Renal cortical epithelial cell (primary cell): ENCODE measurements at regions not wholly inside any gene's neighbourhood (a gene's known extent, or its start where the extent isn't known, plus 50 kb on each side); places are given as distances from the start of the nearest gene placed in this dataset.
"Not testable (repeated sequence)": the region's sequence is repeated elsewhere in the genome, so short reads cannot be mapped to it uniquely, and the experiment has no call there.

Experiments used
- DNase-seq: peaks from one replicate; pipeline ENCODE4 v3.0.0-alpha.2; 2011; ENCODE audit warnings: low read depth

DNA sequence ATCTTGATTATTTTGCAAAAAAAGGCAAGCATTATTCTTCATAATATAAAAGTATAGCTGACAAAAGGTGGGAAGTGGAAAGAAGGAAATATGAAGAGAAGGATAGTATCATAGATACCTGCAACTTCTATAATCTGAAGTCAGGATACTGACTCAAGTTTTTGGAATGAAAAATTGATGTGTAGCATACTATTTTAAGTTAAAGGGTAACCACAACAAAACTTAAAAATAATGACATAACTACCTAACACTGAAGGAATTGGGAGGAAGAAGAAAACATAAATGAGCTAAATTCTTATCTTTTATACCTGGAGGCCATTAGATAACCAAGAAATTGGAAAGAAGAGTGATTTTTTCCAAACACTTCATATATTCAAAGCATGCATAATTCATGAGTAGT is 51.8 kb upstream of the TLE1 start:
- no peak for DNase-seq

DNA sequence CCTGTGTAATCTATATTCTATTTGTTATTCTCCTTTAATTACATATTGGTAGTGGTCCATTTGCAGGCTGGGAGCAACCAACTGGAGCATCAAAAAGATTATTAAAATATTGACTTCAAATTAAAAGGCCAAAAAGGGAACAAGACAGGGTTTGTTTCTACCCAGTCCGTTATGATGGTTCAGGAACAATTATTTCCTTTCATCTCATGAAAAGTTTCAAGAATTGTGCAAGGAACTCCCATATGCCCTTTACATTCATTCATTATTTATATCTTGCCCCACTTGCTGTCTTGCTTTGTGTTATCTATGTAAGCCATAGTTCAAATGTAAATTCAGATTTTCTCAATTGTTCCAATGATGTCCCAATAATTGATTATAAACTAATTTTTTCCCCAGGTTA is 58.7 kb upstream of the TLE1 start:
- no peak for DNase-seq

DNA sequence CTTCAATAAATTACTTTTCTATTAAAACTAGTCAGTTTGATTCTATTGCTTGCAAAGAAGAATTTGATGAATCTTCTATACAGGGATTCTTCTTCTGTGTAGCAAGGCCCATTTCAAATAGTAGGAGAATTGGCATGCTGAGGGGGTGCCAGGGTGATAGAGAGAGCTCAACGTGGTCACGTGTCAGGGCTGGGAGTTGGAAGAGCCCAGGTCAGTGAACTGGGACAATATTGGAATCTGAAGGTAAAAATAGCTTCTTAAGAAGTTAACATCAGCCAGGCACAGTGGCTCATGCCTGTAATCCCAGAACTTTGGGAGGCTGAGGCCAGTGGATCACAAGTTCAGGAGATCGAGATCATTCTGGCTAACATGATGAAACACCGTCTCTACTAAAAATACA is 64.1 kb upstream of the TLE1 start:
- peak; percentile 32 for DNase-seq

DNA sequence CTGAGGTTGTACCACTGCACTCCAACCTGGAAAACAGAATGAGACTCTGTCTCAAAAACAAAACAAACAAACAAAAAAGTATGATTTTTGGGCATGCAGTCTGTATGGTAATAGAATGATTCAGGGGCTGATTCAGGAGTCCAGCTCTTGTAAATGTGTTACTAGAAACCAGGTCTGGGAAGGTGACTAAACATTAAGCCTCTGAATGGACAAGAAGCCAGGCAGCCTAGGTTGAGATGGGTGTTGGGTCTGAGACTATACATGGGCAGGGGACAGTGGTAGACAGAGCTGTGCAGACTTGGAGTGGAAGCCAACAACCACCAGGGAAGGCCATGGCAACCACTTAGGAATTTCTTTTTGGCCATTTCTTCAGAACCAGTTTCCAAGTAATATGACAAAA is 64.9 kb upstream of the TLE1 start:
- peak; percentile 93 for DNase-seq

DNA sequence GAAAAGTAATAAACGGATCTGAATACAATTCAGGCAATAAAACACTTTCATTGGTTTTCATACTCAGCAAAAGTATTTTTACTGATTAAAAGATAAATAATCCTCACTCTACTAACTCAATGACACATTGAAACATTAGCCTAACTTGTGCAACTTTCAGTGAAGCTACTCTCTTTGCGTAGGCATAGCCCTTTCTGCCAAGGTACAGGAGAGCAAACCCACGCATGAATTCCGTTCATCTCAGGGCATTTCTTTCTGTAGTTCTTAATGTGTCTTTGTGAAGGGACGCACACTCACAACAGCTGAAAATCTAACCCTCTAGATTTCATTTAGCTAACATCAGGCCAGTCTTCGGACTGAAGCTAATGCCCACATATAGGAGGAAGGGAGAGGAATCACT is 66.4 kb upstream of the TLE1 start:
- DNase-seq: no peak

DNA sequence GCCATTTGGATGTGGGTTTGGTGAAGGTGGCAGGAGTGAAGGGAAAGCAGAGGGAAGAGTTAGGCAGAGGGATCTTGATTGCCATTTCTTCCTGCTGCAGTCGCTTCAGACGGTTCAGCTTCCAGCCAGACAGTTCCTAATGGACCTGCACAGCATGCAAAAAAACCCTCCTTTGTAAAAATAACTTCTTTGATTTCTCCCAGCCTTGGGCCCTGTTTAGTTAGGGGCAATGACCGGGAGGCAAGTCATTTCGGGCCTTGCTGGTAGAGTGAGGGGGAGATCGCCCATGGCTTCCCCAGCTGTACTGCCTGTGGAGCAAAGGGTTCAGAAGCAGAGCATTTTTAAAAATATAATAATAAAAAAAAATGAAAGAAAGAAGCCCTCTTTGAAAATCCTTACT is 67.2 kb upstream of the TLE1 start:
- DNase-seq: no peak

DNA sequence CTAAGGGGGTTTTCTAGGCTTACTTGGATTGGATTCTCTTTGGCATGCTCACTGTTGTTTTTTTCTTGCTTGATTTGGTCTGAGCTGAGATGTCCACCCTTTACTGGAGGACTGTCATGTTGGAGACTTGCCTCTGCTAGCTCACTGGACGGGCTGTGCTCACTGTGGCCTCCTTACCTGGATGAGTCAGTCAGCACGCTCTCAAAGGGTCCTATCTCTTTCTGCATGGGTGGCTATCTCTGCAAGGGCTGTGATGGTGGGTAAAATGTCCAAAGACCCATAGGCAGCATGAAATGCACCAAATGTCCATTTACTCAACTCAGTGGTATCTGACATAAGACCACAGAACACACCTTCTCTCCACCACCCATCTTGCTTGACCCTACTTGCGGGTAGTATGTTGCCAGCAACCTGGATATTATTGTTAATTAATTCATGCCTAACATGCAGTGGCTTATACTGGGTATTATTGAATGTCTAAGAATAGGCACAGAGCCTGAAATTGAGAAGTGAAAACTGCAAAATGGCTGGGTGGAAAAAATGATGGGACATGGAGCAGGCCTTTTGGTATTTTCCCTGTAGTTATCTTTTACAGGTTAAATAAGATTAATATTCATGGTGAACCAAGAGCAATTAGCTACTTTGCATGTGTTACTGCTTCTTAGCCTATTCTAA is 68.9 kb upstream of the TLE1 start:
- no peak for DNase-seq

DNA sequence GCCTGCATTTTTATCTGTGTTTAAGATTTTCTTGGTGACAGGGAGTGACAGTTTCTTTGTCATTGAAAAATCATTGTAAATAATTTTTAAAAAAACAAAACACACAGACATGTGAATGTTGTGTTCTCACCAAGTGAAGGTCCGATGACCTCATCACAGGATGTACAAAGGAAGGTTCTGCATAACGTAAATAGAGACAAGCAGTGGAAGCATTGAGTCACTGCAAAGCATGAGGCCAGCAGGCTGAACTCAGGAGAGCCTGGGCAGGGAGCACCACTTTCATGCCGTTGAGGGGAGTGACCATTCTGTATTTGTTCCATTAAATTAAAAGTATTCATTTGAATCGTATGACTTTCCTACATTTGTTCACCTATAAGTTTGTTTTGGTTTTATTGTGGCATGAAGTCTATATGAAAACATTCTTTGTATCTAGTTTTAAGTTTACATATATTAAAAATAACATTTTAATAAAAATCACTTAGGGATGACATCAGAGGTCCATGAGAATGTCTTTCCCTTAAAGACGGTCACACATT is 70.4 kb upstream of the TLE1 start:
- peak; percentile 85 for DNase-seq

DNA sequence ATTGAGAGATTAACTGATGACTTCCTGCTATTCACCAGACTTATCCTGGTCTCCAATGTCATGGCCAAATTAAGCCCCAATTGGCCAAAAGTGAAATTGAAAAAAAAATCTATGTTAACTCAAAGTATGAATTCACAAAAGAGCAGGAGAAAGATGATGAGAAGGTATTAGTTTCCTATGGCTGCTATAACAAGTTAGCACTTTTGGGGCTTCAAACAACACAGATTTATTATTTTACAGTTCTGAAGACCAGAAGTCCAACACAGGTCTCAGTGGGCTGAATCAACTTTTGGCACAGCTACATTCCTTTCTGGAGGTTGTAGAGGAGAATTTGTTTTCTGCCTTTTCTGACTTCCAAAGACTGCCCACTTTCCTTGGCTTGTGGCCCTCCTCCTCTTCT is 78.6 kb upstream of the TLE1 start:
- DNase-seq: no peak

DNA sequence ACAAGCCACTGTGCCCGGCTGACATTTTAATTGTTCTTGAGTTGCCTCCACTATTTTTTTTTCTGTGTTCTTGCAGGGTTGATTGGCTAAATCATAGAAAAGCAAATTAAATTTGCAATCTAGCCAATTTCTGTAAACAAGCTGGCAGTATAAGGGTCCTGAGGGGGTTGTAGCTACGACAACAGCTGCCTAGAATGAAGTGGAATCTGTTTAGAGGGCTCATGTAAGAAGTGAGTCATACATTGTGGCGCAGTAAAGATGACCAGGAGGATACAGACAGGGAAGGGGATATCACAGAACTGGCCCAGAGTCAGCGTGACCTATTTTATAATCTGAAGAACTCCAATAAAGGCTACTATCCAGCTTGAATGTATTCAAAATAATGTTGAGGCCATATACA is 82.2 kb upstream of the TLE1 start:
- no peak for DNase-seq

DNA sequence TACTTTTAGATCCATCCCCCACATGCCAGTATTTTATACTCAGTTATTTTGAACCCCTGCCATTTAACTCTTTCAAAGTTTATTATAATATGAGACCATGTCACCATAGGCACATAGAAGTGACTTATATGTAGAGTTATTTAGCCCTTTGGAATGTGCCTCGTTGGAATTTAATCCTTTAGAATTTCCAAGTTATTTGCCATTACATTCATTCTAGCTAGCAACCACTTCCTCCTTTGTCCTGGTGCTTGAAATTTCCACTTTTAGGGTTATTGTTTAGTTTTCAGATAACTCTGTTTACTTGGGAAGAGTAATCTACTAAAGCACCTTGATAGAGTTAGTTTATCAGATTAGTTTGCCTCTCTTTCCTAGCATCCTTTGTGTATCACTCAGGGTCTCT is 82.8 kb upstream of the TLE1 start:
- DNase-seq: peak; percentile 64

DNA sequence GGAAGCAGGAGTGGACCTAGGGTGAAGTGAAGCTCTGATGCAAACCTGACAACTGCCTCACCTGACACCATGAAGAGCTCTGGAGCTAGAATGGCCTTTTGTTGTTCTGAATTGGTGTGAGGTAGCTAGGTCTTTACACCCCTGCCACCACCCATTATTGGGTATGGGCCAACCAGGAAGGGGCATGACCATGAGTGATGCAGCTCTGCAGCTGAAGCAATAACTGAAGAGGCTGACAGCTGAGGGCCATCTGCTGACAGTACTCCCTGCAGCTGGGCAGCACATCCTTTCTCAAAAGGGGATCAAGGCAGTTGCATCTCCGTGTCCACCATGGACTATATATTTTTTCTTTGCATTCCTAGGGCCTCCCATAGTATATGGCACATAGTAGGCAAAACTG is 87.0 kb upstream of the TLE1 start:
- DNase-seq: no peak

DNA sequence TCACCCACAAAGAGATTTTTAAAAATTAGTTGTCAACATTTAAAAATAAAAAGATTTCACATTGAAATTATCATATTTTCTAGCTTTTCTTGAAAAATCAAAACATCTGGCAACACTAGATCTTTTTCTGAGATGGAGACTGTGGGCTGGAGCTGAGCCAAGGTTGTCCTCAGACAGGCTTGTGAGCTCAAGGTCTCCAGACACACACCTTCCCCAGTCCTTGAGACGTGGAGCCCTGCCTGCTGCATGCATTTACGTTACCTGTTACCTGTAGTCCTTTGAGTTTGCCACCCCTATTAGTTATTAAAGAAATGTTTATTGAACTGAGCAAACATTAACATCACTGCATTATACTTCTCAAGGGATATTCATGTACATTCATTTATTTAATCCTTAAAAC is 87.5 kb upstream of the TLE1 start:
- DNase-seq: no peak

DNA sequence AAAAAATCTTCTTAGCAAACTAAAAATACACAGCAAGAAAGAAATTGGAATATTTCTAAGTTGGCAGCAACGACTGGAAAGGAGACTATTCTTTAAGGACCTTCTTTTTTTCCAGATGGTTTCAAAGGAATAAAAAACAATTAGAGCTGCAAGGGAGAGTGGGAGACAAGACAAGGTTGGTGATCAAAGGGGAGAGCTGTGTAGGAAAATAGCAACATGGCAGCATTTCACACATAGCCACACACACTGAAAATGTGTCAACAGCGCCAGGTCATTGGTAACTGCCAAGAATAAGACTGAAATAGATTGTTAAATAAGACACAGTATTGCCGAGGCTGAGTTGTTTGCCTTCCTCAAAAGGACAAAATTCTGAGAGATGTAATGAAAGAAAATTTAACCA is 88.1 kb upstream of the TLE1 start:
- peak; percentile 25 for DNase-seq

DNA sequence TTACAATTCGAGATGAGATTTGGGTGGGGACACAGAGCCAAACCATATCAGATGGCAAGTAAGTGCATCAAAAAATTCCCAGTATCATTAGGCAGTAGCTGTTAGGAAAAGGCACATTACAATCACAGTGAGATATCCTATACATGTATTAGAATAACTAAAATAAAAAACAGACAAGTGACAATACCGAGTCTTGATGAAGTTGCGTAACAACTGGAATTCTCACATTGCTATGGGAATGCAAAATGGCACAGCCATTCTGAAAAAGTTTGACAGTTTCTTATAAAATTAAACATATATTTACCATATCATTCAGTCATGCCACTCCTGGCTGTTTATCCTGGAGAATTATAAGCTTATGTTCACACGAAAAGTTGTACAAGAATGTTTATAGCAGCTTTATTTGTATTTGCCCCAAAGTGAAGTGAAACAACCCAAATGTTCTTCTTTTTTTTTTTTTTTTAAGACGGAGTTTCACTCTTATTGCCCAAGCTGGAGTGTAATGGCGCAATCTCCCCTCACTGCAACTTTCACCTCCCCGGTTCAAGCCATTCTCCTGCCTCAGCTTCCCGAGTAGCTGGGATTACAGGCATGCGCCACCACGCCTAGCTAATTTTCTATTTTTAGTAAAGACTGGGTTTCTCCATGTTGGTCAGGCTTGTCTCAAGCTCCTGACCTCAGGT is 93.1 kb upstream of the TLE1 start:
- DNase-seq: no peak

DNA sequence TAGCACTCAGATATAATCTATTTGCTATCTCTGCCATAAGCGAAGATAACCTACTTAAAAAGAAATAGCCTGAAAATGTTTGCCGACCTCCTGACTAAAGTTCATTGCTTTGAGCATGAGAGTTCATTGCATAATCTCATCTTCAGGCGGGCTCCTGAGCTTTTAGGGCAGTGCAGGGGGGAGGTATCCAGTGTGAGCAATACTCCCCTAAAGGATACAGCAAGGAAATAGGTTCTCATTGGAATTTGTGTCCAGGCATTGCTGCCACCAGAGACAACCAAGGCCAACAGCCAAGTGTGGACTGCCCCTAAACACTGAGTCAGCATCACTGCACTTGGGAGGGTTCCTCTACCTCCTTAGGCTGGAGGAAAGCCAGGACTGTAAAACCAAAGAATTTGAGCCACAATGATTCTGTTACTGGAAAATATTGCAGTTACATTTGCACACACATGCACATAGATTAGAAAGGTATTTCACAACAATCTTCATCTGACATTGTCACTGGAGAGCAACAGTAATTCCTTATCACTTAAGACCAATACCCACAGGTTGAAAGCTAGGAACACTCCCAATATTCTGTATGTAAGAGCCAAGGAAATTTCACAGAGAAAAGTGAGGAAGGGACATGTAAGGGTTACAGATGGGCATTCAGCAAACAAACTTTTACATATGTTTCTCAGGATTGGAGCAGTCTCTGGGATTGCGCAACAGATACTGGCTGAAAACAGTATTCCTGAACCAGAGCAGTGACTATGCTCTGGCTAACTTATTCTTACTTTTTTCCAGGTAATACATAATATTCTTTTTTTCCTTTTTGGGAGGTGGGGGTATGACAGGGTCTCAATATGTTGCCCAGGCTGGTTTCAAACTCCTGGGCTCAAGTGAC is 98.6 kb upstream of the TLE1 start:
- DNase-seq: peak; percentile 98

DNA sequence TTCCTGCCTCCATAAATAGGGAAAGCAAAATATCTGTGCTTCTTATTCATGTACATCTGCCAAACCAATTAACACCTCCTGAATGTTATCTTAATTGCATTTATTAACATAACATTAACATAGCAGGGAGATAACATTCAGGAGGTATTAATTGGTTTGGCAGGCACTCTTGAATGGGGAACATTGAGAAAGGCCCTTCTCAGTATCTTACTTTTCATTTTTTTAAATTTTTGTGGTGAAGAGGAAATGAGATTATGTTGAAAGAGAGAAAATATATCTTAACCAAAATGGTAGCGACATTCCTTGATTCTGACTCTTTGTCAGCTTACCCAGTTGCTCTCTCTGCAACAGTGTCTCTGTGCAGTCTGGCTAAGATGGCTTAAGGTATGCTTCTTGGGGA is 100.4 kb upstream of the TLE1 start:
- no peak for DNase-seq

DNA sequence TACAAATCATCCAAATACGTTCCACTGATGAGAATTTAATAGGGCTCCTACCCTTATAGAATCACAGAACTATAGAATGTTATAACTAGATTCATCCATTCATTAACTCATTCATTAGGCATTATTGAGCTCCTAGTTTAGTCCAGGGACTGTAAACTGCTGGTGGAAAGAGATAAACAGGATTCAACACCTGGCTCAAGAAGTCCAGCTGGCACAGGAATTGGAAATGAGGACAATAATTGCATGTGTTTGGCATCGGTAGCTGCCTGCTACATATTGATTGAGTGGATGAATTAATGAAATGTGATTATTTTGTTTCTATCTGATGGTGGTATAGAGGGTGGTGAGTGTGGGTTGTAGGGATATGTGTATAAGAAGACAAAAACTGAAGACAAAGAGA is 100.8 kb upstream of the TLE1 start:
- DNase-seq: no peak

DNA sequence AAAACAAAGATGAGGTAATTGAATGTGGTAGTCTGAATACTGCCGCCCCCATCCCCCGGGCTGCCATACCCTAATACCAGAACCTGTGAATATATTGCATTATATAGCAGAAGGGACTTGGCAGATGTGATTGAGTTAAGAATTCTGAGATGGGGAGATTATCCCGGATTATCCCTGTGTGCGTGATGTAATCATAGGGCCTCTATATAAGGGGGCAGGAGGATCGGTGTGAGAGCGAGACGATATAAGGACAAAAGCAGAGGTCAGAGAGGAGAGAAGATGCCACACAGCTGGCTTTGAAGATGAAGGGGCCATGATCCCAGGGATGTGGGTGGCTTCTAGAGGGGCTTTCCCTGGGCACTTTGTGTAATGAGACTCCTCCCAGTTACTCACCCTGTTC is 101.7 kb upstream of the TLE1 start:
- DNase-seq: no peak

DNA sequence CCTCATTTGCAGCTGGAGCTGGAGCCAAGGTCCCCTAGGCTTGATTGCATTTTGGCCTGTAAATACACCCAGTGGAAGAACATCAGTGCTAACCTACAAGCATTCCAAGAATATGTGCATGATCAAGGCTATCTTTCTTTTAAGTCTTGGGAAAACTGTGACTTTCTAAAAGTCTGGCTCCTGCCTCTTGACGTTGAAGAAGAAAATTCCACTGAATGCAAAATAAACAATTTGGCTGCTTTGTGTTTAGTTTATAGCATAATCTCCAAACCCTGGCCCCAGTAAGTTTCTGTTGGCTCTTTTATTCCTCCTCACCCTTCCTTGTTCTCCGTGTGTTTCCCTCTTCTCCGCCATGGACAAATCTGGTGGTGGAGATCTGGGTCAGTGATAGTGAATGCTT is 109.3 kb upstream of the TLE1 start:
- no peak for DNase-seq

DNA sequence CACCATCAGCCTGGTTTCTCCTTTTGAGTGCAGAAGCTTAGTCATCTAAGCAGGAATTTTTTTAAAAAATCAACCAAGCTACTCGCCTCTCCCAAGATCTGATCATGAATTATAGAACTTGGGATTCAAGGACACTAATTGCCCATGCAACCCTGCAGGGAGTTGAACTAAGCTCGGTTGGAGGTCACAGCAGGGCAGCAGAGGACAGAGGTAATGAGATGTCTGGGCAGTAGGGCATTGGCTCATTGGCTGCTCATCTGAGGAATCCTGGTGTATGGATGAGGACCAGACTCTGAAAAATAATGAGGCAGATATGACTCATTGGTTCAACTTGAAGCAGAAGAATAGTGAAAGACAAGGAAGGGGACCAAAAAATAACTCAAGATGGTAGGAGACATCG is 111.8 kb upstream of the TLE1 start:
- peak; percentile 70 for DNase-seq

DNA sequence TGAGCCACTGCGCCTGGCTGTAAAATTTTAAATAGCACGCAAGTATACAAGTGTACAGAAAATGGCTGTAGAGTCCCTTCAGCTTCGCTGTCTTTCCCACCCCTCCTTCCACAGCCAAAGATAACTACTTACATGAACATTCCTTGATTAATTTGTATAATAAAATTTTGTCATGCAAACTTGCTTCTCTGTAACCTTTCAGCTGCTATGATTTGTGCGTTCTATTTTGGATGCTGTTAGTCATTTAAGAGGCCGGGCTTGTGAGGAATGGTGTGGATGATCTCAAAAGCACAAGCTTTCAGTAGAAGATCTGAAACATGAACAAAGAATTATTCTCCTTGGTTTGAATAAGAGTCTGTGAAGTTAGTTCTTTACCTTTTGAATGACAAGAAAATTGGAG is 115.0 kb upstream of the TLE1 start:
- no peak for DNase-seq

DNA sequence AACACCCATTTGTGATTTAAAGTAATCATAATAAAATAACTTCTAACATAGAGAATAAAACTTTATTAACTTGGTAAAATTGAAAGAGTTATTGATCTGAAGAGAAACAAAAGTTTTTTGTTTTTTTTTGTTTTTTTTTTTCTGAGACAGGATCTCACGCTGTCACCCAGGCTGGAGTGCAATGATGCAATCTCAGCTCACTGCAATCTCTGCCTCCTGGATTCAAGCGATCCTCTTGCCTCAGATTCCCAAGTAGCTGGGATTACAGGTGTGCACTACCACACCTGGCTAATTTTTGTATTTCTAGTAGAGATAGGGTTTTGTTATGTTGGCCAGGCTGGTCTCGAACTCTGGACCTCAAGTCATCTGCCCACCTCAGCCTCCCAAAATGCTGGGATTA is 116.5 kb upstream of the SPATA31D4 start:
- not testable (repeated sequence) for DNase-seq
